ENCODE measurements at regions not wholly inside any gene's neighbourhood (a gene's known extent, or its start where the extent isn't known, plus 50 kb on each side); places are given as distances from the start of the nearest gene placed in this dataset. TPM values are rescaled to one million over a fixed set of nuclear protein-coding genes. Genes with fewer than 3 reads are reported as not detected.

DNA sequence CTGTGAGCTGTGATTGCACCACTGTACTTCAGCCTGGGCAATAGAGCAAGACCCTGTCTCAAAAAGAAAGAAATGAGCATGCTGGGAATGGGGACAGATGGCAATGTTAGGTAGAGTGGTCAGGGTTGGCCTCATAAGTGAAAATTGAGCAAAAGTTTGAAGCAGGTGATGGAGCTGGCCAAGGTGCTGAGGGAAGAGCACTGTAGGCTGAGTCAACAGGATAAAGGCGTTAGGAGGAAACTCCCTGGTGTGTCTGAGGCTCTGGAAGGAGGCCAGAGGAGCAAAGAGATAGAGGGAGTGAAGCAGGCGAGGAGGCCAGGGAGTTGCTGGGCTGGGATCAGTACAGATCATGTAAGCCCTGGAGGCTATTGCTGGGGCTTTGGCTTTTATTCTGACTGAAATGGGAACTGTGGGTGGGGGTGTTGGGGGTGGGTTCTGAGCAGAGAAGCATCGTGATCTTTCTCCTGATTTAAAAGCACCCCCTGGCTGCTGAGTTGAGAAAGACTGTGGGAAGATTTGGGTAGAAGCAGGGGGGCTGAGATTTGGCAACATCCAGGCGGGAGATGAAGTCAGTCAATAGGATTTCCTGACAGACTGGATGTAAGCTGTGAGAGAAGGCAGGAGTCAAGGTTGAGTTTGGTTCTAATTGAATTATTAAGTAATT lies 52.5 kb upstream of the VKORC1L1 start:
- CTCF ChIA-PET, result no interaction called here
- DNase-seq (ENCODE audit: low read depth), result no peak

More for the DNA sequence above, 52.5 kb upstream of the VKORC1L1 start:
- no peak overlapping the region for H3K4me3 ChIP-seq (ENCODE audit: low read depth, low read length)
- H3K36me3 ChIP-seq (ENCODE audit: control insufficient read depth, insufficient read depth, low read length), result no peaks in the 10 kb centered on the region
- POLR2A ChIA-PET, result no interaction called here
- no peaks in the 10 kb centered on the region for H3K27me3 ChIP-seq (ENCODE audit: control insufficient read depth, insufficient read depth, low read length)
- no peak for TF ChIP-seq CTCF (IDR thresholded peaks at IDR 0.05; ENCODE audit: insufficient read depth, low read depth, low read length)

Small RNA genes in the stretch of these regions (small RNA-seq; reads per million reads assigned to genes)
- gene AC114501.1 (ENCODE audit: insufficient read length, low read depth, low replicate concordance) (not detected), gene RNU6-912P (ENCODE audit: insufficient read length, low read depth, low replicate concordance) (not detected), gene SNORA15B-2 (ENCODE audit: insufficient read length, low read depth, low replicate concordance) (not detected), gene SNORA22 (ENCODE audit: insufficient read length, low read depth, low replicate concordance) (not detected)

All from BJ (cell line).